Caco-2 (cell line): ENCODE measurements at regions not wholly inside any gene's neighbourhood (a gene's known extent, or its start where the extent isn't known, plus 50 kb on each side); places are given as distances from the start of the nearest gene placed in this dataset.

Source experiments
- BruUV-seq: library from RNA; stranded (reverse); fragments of 400-500 nt; replicated peaks from 2 replicates; lab custom pipeline; 2021; lab: Mats Ljungman, UMichigan
- CTCF ChIA-PET: fragments of 300-600 bp; sonication (Branson Sonifier 250); formaldehyde crosslinking; loops from one replicate; lab custom pipeline; 2022; ENCODE audit warnings: antibody characterized with exemption; lab: Charles Lee
- POLR2A ChIA-PET: fragments of 300-600 bp; sonication (Branson Sonifier 250); formaldehyde crosslinking; loops from one replicate; lab custom pipeline; 2022; ENCODE audit warnings: antibody characterized with exemption; lab: Charles Lee
- DNase-seq, 2 experiments: peaks; one replicate each; pipeline versions ENCODE4 v3.0.0 to v3.0.0-alpha.2; 2020 to 2022
- H3K27me3 ChIP-seq: replicated peaks from 2 replicates; pipeline ENCODE4 v1.6.0; 2011; ENCODE audit warnings: low read length; ENCODE audit not compliant: control insufficient read depth, insufficient read depth
- H3K36me3 ChIP-seq: 2 replicates; pipeline ENCODE4 v1.5.1; 2011; ENCODE audit warnings: low read length; ENCODE audit not compliant: control insufficient read depth, insufficient read depth
- H3K4me1 ChIP-seq: fragments of 250-450 bp; sonication (Bioruptor Pico); 2 replicates; pipeline ENCODE4 v1.5.1; 2020; ENCODE audit warnings: mild to moderate bottlenecking
- H3K4me3 ChIP-seq: 2 replicates; pipeline ENCODE4 v1.5.1; 2011; ENCODE audit warnings: low read depth, mild to moderate bottlenecking, control low read depth, low read length
- H3K9me3 ChIP-seq: fragments of 250-450 bp; sonication (Bioruptor Pico); 2 replicates; pipeline ENCODE4 v1.5.1; 2020; ENCODE audit warnings: mild to moderate bottlenecking, moderate library complexity
- H3K27ac Mint-ChIP-seq: one replicate; pipeline ENCODE4 v1.8.0; 2022; ENCODE audit warnings: mixed read lengths; ENCODE audit not compliant: unreplicated experiment
- H3K27me3 Mint-ChIP-seq: one replicate; pipeline ENCODE4 v1.8.0; 2022; ENCODE audit warnings: mixed read lengths; ENCODE audit not compliant: insufficient read depth, unreplicated experiment
- H3K36me3 Mint-ChIP-seq: one replicate; pipeline ENCODE4 v1.8.0; 2022; ENCODE audit warnings: mild to moderate bottlenecking, mixed read lengths; ENCODE audit not compliant: insufficient read depth, unreplicated experiment
- H3K4me1 Mint-ChIP-seq: one replicate; pipeline ENCODE4 v1.8.0; 2022; ENCODE audit warnings: low read depth, mixed read lengths; ENCODE audit not compliant: unreplicated experiment
- H3K4me3 Mint-ChIP-seq: one replicate; pipeline ENCODE4 v1.8.0; 2022; ENCODE audit warnings: mild to moderate bottlenecking, moderate library complexity, mixed read lengths; ENCODE audit not compliant: unreplicated experiment
- H3K9me3 Mint-ChIP-seq: one replicate; pipeline ENCODE4 v1.8.0; 2022; ENCODE audit warnings: mixed read lengths; ENCODE audit not compliant: unreplicated experiment
- CTCF ChIP-seq, 2 experiments: fragments of 200-600 bp in 1 of 2; IDR thresholded peaks; 1 replicate in 1 of 2; 2 replicates in 1 of 2; pipeline versions ENCODE4 v1.5.1 to v1.8.0; 2011 to 2022; ENCODE audit warnings: antibody characterized with exemption in 1 of 2, control low read depth in 1 of 2, inconsistent platforms in 1 of 2, low read depth in 1 of 2, low read length in 1 of 2, mild to moderate bottlenecking in 1 of 2, moderate library complexity in 1 of 2; ENCODE audit not compliant: insufficient read depth in 1 of 2, severe bottlenecking in 1 of 2, unreplicated experiment in 1 of 2
- intact Hi-C: fragments of 100-400 bp; cut with micrococcal nuclease; formaldehyde crosslinking; loops from one replicate; pipeline ENCODE4 v1.10.0; 2022; ENCODE audit not compliant: unreplicated experiment

GRCh38 chr5:15385037-15385436 is 114.9 kb upstream of the FBXL7 start:
- Mint-ChIP-seq H3K27me3 (peaks cover 10% of the 10 kb centered on the region), H3K4me3 (no peak overlapping the region), H3K4me1 (no peaks in the 10 kb centered on the region), H3K27ac (no peak overlapping the region), H3K36me3 (no peaks in the 10 kb centered on the region), H3K9me3 (peaks cover 9% of the 10 kb centered on the region)
- no peaks in the 10 kb centered on the region for H3K4me1 ChIP-seq
- H3K4me3 ChIP-seq, result no peak overlapping the region
- ChIA-PET POLR2A (no interaction called here), CTCF (no interaction called here)
- no peaks in the 10 kb centered on the region for H3K27me3 ChIP-seq
- H3K36me3 ChIP-seq, result no peaks in the 10 kb centered on the region
- intact Hi-C loops, result no loop called here
- no peak for TF ChIP-seq CTCF (IDR thresholded peaks at IDR 0.05; ENCODE audit: insufficient read depth in 1 of 2, low read depth in 1 of 2, low read length in 1 of 2, severe bottlenecking in 1 of 2, unreplicated experiment in 1 of 2)
- DNase-seq, result no peak
- BruUV-seq, result no TSS peak
- H3K9me3 ChIP-seq, result no peaks in the 10 kb centered on the region

- H3K36me3 ChIP-seq, result no peaks in the 10 kb centered on the region
- Mint-ChIP-seq H3K4me3 (no peak overlapping the region), H3K27ac (no peak overlapping the region), H3K4me1 (no peaks in the 10 kb centered on the region), H3K27me3 (peaks cover 10% of the 10 kb centered on the region), H3K36me3 (no peaks in the 10 kb centered on the region), H3K9me3 (peaks cover 9% of the 10 kb centered on the region)
- BruUV-seq, result no TSS peak
- no peaks in the 10 kb centered on the region for H3K9me3 ChIP-seq
- no peaks in the 10 kb centered on the region for H3K27me3 ChIP-seq
- no peak overlapping the region for H3K4me3 ChIP-seq
- ChIA-PET POLR2A (no interaction called here), CTCF (no interaction called here)
- intact Hi-C loops, result no loop called here
- TF ChIP-seq CTCF (IDR thresholded peaks at IDR 0.05; ENCODE audit: insufficient read depth in 1 of 2, low read depth in 1 of 2, low read length in 1 of 2, severe bottlenecking in 1 of 2, unreplicated experiment in 1 of 2), result no peak
- H3K4me1 ChIP-seq, result no peaks in the 10 kb centered on the region
- DNase-seq, result no peak
Observed at GRCh38 chr5:15384581-15384980, 115.4 kb upstream of the FBXL7 start.

- Histone ChIP-seq H3K36me3 (no peaks in the 10 kb centered on the region), H3K4me3 (no peak overlapping the region), H3K27me3 (no peaks in the 10 kb centered on the region), H3K4me1 (no peaks in the 10 kb centered on the region), H3K9me3 (no peaks in the 10 kb centered on the region)
- H3K9me3 Mint-ChIP-seq, result peaks cover 9% of the 10 kb centered on the region
- DNase-seq, result no peak
- no peak overlapping the region for H3K27ac Mint-ChIP-seq
- H3K27me3 Mint-ChIP-seq, result peaks cover 13% of the 10 kb centered on the region
- intact Hi-C loops, result no loop called here
- H3K4me1 Mint-ChIP-seq, result no peaks in the 10 kb centered on the region
- ChIA-PET POLR2A (no interaction called here), CTCF (interaction anchor here (0.6 kb wide), 1 partner anchor 415 kb away, joined by 8 read pairs; no protein-coding TSS in a partner anchor)
- no peaks in the 10 kb centered on the region for H3K36me3 Mint-ChIP-seq
- H3K4me3 Mint-ChIP-seq, result no peak overlapping the region
- no TSS peak for BruUV-seq
- TF ChIP-seq CTCF (IDR thresholded peaks at IDR 0.05; ENCODE audit: insufficient read depth in 1 of 2, low read depth in 1 of 2, low read length in 1 of 2, severe bottlenecking in 1 of 2, unreplicated experiment in 1 of 2), result no peak
Observed at GRCh38 chr5:15384176-15384575, 115.8 kb upstream of the FBXL7 start.
